CD4-positive, alpha-beta T cell treated with Interleukin-6 at 100 ng/mL for 8 hours (primary cell): ENCODE measurements at regions not wholly inside any gene's neighbourhood (a gene's known extent, or its start where the extent isn't known, plus 50 kb on each side); places are given as distances from the start of the nearest gene placed in this dataset.
"Not testable (repeated sequence)": the region's sequence is repeated elsewhere in the genome, so short reads cannot be mapped to it uniquely, and the experiment has no call there.

Experiments used
- DNase-seq: peaks from one replicate; pipeline ENCODE4 v3.0.0-alpha.2; 2020; ENCODE audit warnings: mixed read lengths, low spot score

GRCh38 chr10:38209332-38209731 lies 115.2 kb downstream of the ZNF37A start:
- DNase-seq = no peak

GRCh38 chr10:38209748-38210147 lies 115.6 kb downstream of the ZNF37A start:
- not testable (repeated sequence) for DNase-seq

- no peak for DNase-seq
Observed at GRCh38 chr10:38212460-38212859, 118.3 kb downstream of the ZNF37A start.

- no peak for DNase-seq
Observed at GRCh38 chr10:38226385-38226784, 132.2 kb downstream of the ZNF37A start.

GRCh38 chr10:38228394-38228793 lies 134.3 kb downstream of the ZNF37A start:
- DNase-seq = no peak

GRCh38 chr10:38238479-38238878 lies 144.3 kb downstream of the ZNF37A start:
- not testable (repeated sequence) for DNase-seq

- DNase-seq = not testable (repeated sequence)
Observed at GRCh38 chr10:38242061-38242649, 148.0 kb downstream of the ZNF37A start.

- DNase-seq = not testable (repeated sequence)
Observed at GRCh38 chr10:38248113-38248512, 154.0 kb downstream of the ZNF37A start.

GRCh38 chr10:38252551-38252950 lies 158.4 kb downstream of the ZNF37A start:
- not testable (repeated sequence) for DNase-seq

GRCh38 chr10:38267555-38267954 lies 173.4 kb downstream of the ZNF37A start:
- DNase-seq = not testable (repeated sequence)

- DNase-seq = not testable (repeated sequence)
Observed at GRCh38 chr10:38271031-38271430, 176.9 kb downstream of the ZNF37A start.

- DNase-seq = not testable (repeated sequence)
Observed at GRCh38 chr10:38274879-38275278, 180.7 kb downstream of the ZNF37A start.

GRCh38 chr10:38292560-38292959 lies 198.4 kb downstream of the ZNF37A start:
- not testable (repeated sequence) for DNase-seq

- not testable (repeated sequence) for DNase-seq
Observed at GRCh38 chr10:38310111-38310510, 216.0 kb downstream of the ZNF37A start.

GRCh38 chr10:38315090-38315805 lies 221.1 kb downstream of the ZNF37A start:
- not testable (repeated sequence) for DNase-seq

GRCh38 chr10:38321393-38321792 lies 227.3 kb downstream of the ZNF37A start:
- DNase-seq = not testable (repeated sequence)

- not testable (repeated sequence) for DNase-seq
Observed at GRCh38 chr10:38330306-38330705, 236.2 kb downstream of the ZNF37A start.

- DNase-seq = not testable (repeated sequence)
Observed at GRCh38 chr10:38331106-38331505, 237.0 kb downstream of the ZNF37A start.

- DNase-seq = not testable (repeated sequence)
Observed at GRCh38 chr10:38333699-38334098, 239.6 kb downstream of the ZNF37A start.

- DNase-seq = not testable (repeated sequence)
Observed at GRCh38 chr10:38350645-38351044, 256.5 kb downstream of the ZNF37A start.

GRCh38 chr10:38354410-38354809 lies 260.3 kb downstream of the ZNF37A start:
- not testable (repeated sequence) for DNase-seq

GRCh38 chr10:38355911-38356526 lies 261.9 kb downstream of the ZNF37A start:
- DNase-seq = peak; percentile 66

GRCh38 chr10:38356527-38356926 lies 262.4 kb downstream of the ZNF37A start:
- DNase-seq = not testable (repeated sequence)
